HepG2 (cell line): ENCODE measurements at regions not wholly inside any gene's neighbourhood (a gene's known extent, or its start where the extent isn't known, plus 50 kb on each side); places are given as distances from the start of the nearest gene placed in this dataset.

Experiments
- CTCF ChIP-seq: sonication (generic); formaldehyde crosslinking; IDR thresholded peaks from 2 replicates; pipeline ENCODE4 v1.5.0; 2020; ENCODE audit warnings: mild to moderate bottlenecking, missing genetic modification reagents, moderate library complexity
- EHMT2 ChIP-seq: fragments of 200-600 bp; sonication (generic); IDR thresholded peaks from 2 replicates; pipeline ENCODE4 v1.7.0; 2017; ENCODE audit warnings: antibody characterized with exemption, low read depth, low read length, borderline replicate concordance
- ELF4 ChIP-seq: sonication (generic); formaldehyde crosslinking; IDR thresholded peaks from 2 replicates; pipeline ENCODE4 v1.5.0; 2020; ENCODE audit warnings: missing genetic modification reagents, mild to moderate bottlenecking, moderate library complexity, borderline replicate concordance
- MAFK ChIP-seq, 2 experiments: IDR thresholded peaks in 1 of 2; conservative IDR thresholded peaks in 1 of 2; 2 replicates each; pipeline ENCODE4 v1.6.1; 2011; ENCODE audit warnings: improper control_type of control experiment in 2 of 2, low read length in 2 of 2
- MLX ChIP-seq: IDR thresholded peaks from 2 replicates; pipeline ENCODE4 v1.6.1; 2016
- SKIL ChIP-seq: sonication (generic); formaldehyde crosslinking; IDR thresholded peaks from 2 replicates; pipeline ENCODE4 v1.8.0; 2022; ENCODE audit warnings: missing genetic modification reagents, mild to moderate bottlenecking, moderate library complexity, borderline replicate concordance
- TBL1XR1 ChIP-seq: fragments of 150-350 bp; IDR thresholded peaks from 2 replicates; pipeline ENCODE4 v1.6.1; 2014; ENCODE audit warnings: borderline replicate concordance, low read length; ENCODE audit not compliant: partially characterized antibody
- YY1 ChIP-seq: IDR thresholded peaks from 2 replicates; pipeline ENCODE4 v1.6.1; 2011; ENCODE audit warnings: low read length, low read depth, moderate library complexity, mild to moderate bottlenecking; ENCODE audit not compliant: insufficient read depth, insufficient replicate concordance
- ZBTB37 ChIP-seq: sonication (generic); formaldehyde crosslinking; IDR thresholded peaks from 2 replicates; pipeline ENCODE4 v1.4.0; 2020; ENCODE audit warnings: mild to moderate bottlenecking, missing genetic modification reagents
- ZFP82 ChIP-seq: sonication (generic); formaldehyde crosslinking; IDR thresholded peaks from 2 replicates; pipeline ENCODE4 v1.5.1; 2020; ENCODE audit warnings: mild to moderate bottlenecking, missing genetic modification reagents, borderline replicate concordance
- ZNF274 ChIP-seq: sonication (generic); formaldehyde crosslinking; IDR thresholded peaks from 2 replicates; pipeline ENCODE4 v1.5.1; 2020; ENCODE audit warnings: mild to moderate bottlenecking, missing genetic modification reagents
- ZNF296 ChIP-seq: sonication (generic); formaldehyde crosslinking; conservative IDR thresholded peaks from 2 replicates; pipeline ENCODE4 v1.5.0; 2020; ENCODE audit warnings: mild to moderate bottlenecking, missing genetic modification reagents
- ZNF354B ChIP-seq: sonication (generic); formaldehyde crosslinking; IDR thresholded peaks from 2 replicates; pipeline ENCODE4 v1.8.0; 2022; ENCODE audit warnings: mild to moderate bottlenecking, missing genetic modification reagents

- TF ChIP-seq MAFK (conservative IDR thresholded peaks at IDR 0.05 in 1 of 2, IDR thresholded peaks at IDR 0.05 in 1 of 2; ENCODE audit: low read length in 2 of 2): no peak
- no peak for TF ChIP-seq ZNF354B (CRISPR knock-in tag)
- no peak for TF ChIP-seq CTCF (CRISPR knock-in tag)
- TF ChIP-seq ZNF274 (CRISPR knock-in tag): no peak
- no peak for TF ChIP-seq YY1
- no peak for TF ChIP-seq ZFP82 (CRISPR knock-in tag)
- no peak for TF ChIP-seq TBL1XR1
- TF ChIP-seq EHMT2: no peak
- TF ChIP-seq MLX: no peak
- TF ChIP-seq SKIL (CRISPR knock-in tag): no peak
- no peak for TF ChIP-seq ELF4 (CRISPR knock-in tag)
- no peak for TF ChIP-seq ZBTB37 (CRISPR knock-in tag)
- TF ChIP-seq ZNF296 (CRISPR knock-in tag): no peak
These were observed 257.9 kb downstream of the NDUFA10 start for GRCh38 chr2:239767021-239767905.
